SK-N-SH (cell line): ENCODE measurements at regions not wholly inside any gene's neighbourhood (a gene's known extent, or its start where the extent isn't known, plus 50 kb on each side); places are given as distances from the start of the nearest gene placed in this dataset.

Experiments used
- CTCF ChIP-seq: fragments of 200-600 bp; sonication (generic); IDR thresholded peaks from 2 replicates; pipeline ENCODE4 v1.6.1; 2017; ENCODE audit warnings: antibody characterized with exemption, mild to moderate bottlenecking, moderate library complexity
- EP300 ChIP-seq, 2 experiments: IDR thresholded peaks; 2 replicates each; pipeline versions ENCODE4 v1.4.0 to v1.6.1; 2012; ENCODE audit warnings: borderline replicate concordance in 1 of 2, low read depth in 1 of 2, low read length in 1 of 2
- IRF3 ChIP-seq: fragments of 150-350 bp; IDR thresholded peaks from 2 replicates; pipeline ENCODE4 v1.6.1; 2016; ENCODE audit warnings: mild to moderate bottlenecking, low read depth, low read length

GRCh38 chr11:119903389-119903788 is 174.4 kb upstream of the NECTIN1 start:
- TF ChIP-seq CTCF (no peak), EP300 (IDR thresholded peaks at IDR 0.05; ENCODE audit: borderline replicate concordance in 1 of 2, low read depth in 1 of 2, low read length in 1 of 2) (no peak), IRF3 (no peak)
